Hepatocyte (in vitro differentiated cells): ENCODE measurements at regions not wholly inside any gene's neighbourhood (a gene's known extent, or its start where the extent isn't known, plus 50 kb on each side); places are given as distances from the start of the nearest gene placed in this dataset.

ENCODE experiments used
- DNase-seq: peaks from one replicate; pipeline ENCODE4 v3.0.0-alpha.2; 2016; ENCODE audit warnings: low spot score
- H2AFZ ChIP-seq: fragments of 200-600 bp; sonication (generic); 2 replicates; pipeline ENCODE4 v1.6.0; 2016; ENCODE audit warnings: antibody characterized with exemption, mild to moderate bottlenecking
- H3K27ac ChIP-seq: fragments of 200-600 bp; sonication (generic); 2 replicates; pipeline ENCODE4 v1.5.1; 2016; ENCODE audit warnings: mild to moderate bottlenecking
- H3K27me3 ChIP-seq: fragments of 200-600 bp; sonication (generic); 2 replicates; pipeline ENCODE4 v1.6.1; 2016
- H3K36me3 ChIP-seq: fragments of 200-600 bp; sonication (generic); replicated peaks from 2 replicates; pipeline ENCODE4 v1.5.1; 2016; ENCODE audit warnings: low read depth; ENCODE audit not compliant: insufficient read depth
- H3K4me1 ChIP-seq: fragments of 200-600 bp; sonication (generic); 2 replicates; pipeline ENCODE4 v1.5.1; 2016; ENCODE audit warnings: mild to moderate bottlenecking, moderate library complexity; ENCODE audit not compliant: insufficient read depth
- H3K4me2 ChIP-seq: fragments of 200-600 bp; sonication (generic); 2 replicates; pipeline ENCODE4 v1.6.0; 2016
- H3K4me3 ChIP-seq: fragments of 200-600 bp; sonication (generic); 2 replicates; pipeline ENCODE4 v1.5.1; 2016; ENCODE audit warnings: mild to moderate bottlenecking
- H3K79me2 ChIP-seq: fragments of 200-600 bp; sonication (generic); 2 replicates; pipeline ENCODE4 v1.6.0; 2017; ENCODE audit warnings: mild to moderate bottlenecking
- H3K9me2 ChIP-seq: fragments of 200-600 bp; sonication (generic); replicated peaks from 2 replicates; pipeline ENCODE4 v1.6.0; 2017; ENCODE audit warnings: mild to moderate bottlenecking; ENCODE audit not compliant: insufficient read depth
- H3K9me3 ChIP-seq: fragments of 200-600 bp; sonication (generic); 2 replicates; pipeline ENCODE4 v1.5.1; 2016; ENCODE audit warnings: low read depth, mild to moderate bottlenecking
- H4K20me1 ChIP-seq: fragments of 200-600 bp; sonication (generic); 2 replicates; pipeline ENCODE4 v1.6.0; 2016; ENCODE audit warnings: mild to moderate bottlenecking; ENCODE audit not compliant: insufficient read depth, poor library complexity, severe bottlenecking
- CTCF ChIP-seq: fragments of 200-600 bp; sonication (generic); IDR thresholded peaks from 2 replicates; pipeline ENCODE4 v1.5.1; 2016; ENCODE audit warnings: antibody characterized with exemption, mild to moderate bottlenecking; ENCODE audit not compliant: poor library complexity
- EZH2 ChIP-seq: fragments of 200-600 bp; sonication (generic); IDR thresholded peaks from 2 replicates; pipeline ENCODE4 v1.6.1; 2016; ENCODE audit warnings: antibody characterized with exemption, mild to moderate bottlenecking, borderline replicate concordance
- EZH2phosphoT487 ChIP-seq: fragments of 200-600 bp; sonication (generic); IDR thresholded peaks from one replicate; pipeline ENCODE4 v1.6.1; 2018; ENCODE audit warnings: antibody characterized with exemption, mild to moderate bottlenecking, low read depth, moderate library complexity; ENCODE audit not compliant: unreplicated experiment, severe bottlenecking
- WGBS: methylation state at CpG from one replicate; pipeline ENCODE4 v1.1.6; 2016; ENCODE audit warnings: low lambda C conversion rate; ENCODE audit errors: missing lambda C conversion rate; 5-methylcytosine and 5-hydroxymethylcytosine counted together

DNA sequence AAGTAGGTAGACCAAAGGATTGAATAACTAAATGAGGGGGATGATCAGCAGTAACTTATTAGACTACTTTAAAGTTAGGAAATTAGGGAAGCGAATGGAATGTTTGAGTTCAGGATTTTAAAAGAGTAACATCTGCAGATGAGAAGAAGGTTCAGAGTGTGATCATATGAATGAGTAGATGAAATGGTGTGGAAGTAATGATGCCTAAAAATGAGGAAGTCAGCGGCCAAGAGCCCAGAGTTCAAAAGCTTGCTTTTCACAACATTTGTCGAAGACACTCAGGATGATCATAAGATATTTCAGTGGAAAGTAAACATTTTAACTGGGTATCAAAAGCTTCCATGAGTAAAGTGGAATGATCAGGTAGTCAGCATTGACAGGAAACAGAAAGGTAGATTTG lies 299.4 kb downstream of the LRRIQ3 start:
- H3K4me2 ChIP-seq, result peak overlapping the region; percentile 13
- H3K27ac ChIP-seq, result peak overlapping the region; percentile 57
- H3K79me2 ChIP-seq, result no peaks in the 10 kb centered on the region
- H3K4me3 ChIP-seq, result no peak overlapping the region
- WGBS, result 79% methylated on average over 3 of the region's 3 CpGs
- no peaks in the 10 kb centered on the region for H4K20me1 ChIP-seq
- H3K9me2 ChIP-seq, result no peaks in the 10 kb centered on the region
- no peak for DNase-seq
- H3K9me3 ChIP-seq, result no peaks in the 10 kb centered on the region
- no peaks in the 10 kb centered on the region for H3K36me3 ChIP-seq
- H2AFZ ChIP-seq, result no peak overlapping the region
- TF ChIP-seq CTCF (no peak), EZH2phosphoT487 (no peak), EZH2 (no peak)
- no peaks in the 10 kb centered on the region for H3K27me3 ChIP-seq
- peaks cover 5% of the 10 kb centered on the region for H3K4me1 ChIP-seq

GRCh38 chr1:73887412-73887811 lies 310.6 kb downstream of the LRRIQ3 start:
- DNase-seq, result no peak
- TF ChIP-seq EZH2 (no peak), EZH2phosphoT487 (no peak), CTCF (no peak)
- no peaks in the 10 kb centered on the region for H4K20me1 ChIP-seq
- H3K27ac ChIP-seq, result no peak overlapping the region
- no peak overlapping the region for H3K4me2 ChIP-seq
- H3K4me1 ChIP-seq, result no peaks in the 10 kb centered on the region
- WGBS, result 88% methylated on average over 3 of the region's 3 CpGs
- no peaks in the 10 kb centered on the region for H3K27me3 ChIP-seq
- no peak overlapping the region for H3K4me3 ChIP-seq
- H3K36me3 ChIP-seq, result no peaks in the 10 kb centered on the region
- no peaks in the 10 kb centered on the region for H3K79me2 ChIP-seq
- H2AFZ ChIP-seq, result no peak overlapping the region
- no peaks in the 10 kb centered on the region for H3K9me2 ChIP-seq
- no peaks in the 10 kb centered on the region for H3K9me3 ChIP-seq

DNA sequence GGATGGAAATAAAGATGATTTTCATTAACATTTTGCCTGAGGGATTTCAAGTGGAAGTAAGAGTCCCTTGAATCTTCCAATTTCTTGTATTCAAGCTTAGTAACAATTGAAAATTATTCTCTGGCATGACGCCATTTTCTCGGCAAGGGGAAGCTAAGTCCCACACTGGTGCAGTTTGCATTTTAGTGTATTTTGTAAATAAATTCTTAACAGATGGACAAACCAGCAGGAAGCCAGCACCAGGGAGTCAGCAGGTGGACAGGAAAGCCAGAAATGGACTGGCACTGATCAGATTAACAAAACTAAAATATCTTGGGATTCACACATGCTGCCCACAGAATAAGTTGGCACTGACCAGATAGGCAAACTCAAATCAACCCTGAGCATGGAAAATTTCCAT lies 311.3 kb downstream of the LRRIQ3 start:
- Histone ChIP-seq H3K79me2 (no peaks in the 10 kb centered on the region), H2AFZ (no peak overlapping the region), H3K36me3 (no peaks in the 10 kb centered on the region), H3K4me1 (no peaks in the 10 kb centered on the region), H3K4me3 (no peak overlapping the region), H3K4me2 (no peak overlapping the region), H3K9me2 (no peaks in the 10 kb centered on the region), H3K27ac (no peak overlapping the region), H3K9me3 (no peaks in the 10 kb centered on the region), H3K27me3 (no peaks in the 10 kb centered on the region), H4K20me1 (no peaks in the 10 kb centered on the region)
- WGBS, result 81% methylated on average over 2 of the region's 2 CpGs
- TF ChIP-seq EZH2phosphoT487 (no peak), CTCF (no peak), EZH2 (no peak)
- DNase-seq, result no peak

GRCh38 chr1:73874806-73875205 lies 323.2 kb downstream of the LRRIQ3 start:
- TF ChIP-seq EZH2phosphoT487, result no peak
- TF ChIP-seq EZH2, result no peak
- TF ChIP-seq CTCF, result no peak
- H3K9me2 ChIP-seq, result no peaks in the 10 kb centered on the region
- H3K79me2 ChIP-seq, result no peaks in the 10 kb centered on the region
- no peaks in the 10 kb centered on the region for H3K9me3 ChIP-seq
- 81% methylated on average over 1 of the region's 1 CpG for WGBS
- no peak for DNase-seq
- no peak overlapping the region for H3K4me3 ChIP-seq
- no peaks in the 10 kb centered on the region for H4K20me1 ChIP-seq
- no peaks in the 10 kb centered on the region for H3K36me3 ChIP-seq
- no peak overlapping the region for H2AFZ ChIP-seq
- H3K27ac ChIP-seq, result no peak overlapping the region
- H3K4me1 ChIP-seq, result no peaks in the 10 kb centered on the region
- no peaks in the 10 kb centered on the region for H3K27me3 ChIP-seq
- H3K4me2 ChIP-seq, result no peak overlapping the region
